NCI-H2029 treated with DMSO at 0.1 percent for 48 hours (cell line): ENCODE measurements at regions not wholly inside any gene's neighbourhood (a gene's known extent, or its start where the extent isn't known, plus 50 kb on each side); places are given as distances from the start of the nearest gene placed in this dataset.
"Not testable (repeated sequence)": the region's sequence is repeated elsewhere in the genome, so short reads cannot be mapped to it uniquely, and the experiment has no call there.

ENCODE experiments used
- DNase-seq: peaks from one replicate; lab custom pipeline; 2025; lab: John Stamatoyannopoulos, UW

DNA sequence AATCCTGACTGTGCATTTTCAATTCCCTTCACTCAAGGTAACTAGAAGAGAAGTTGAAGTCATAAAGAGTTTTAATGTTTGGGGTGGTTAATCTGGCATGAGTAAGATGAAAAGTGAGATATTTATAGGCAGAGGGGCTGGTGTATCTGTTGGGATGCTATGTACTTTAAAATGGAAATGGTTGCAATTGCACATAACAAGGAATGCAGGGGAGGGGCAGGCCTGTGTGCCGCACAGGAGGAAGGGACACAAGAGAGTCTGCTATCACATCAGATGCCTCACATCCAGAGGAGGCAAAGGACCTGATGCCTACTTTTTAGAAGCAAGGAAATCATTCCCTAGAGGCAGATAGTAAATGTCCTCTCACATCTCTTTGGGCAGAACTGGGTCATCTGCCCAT is 55.5 kb upstream of the OSMR start:
- no peak for DNase-seq

DNA sequence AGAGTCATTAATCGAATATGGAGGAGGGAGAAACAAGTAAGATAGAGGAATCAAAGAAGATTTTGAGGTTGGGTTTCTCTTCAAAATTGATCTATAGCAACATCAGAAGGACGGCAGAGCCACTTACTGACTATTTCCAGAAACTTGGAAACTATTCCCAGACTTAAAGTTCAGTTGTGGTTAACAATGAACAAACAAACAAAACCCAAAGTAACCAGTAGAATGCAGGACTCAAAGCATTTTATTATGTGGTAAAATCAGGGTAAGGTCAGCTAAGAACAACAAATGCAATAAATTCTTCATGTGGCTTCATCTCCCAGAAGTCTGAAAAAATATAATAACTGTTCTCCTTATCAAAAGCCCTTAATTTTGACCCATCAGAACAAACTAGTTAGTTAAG is 54.9 kb upstream of the OSMR start:
- no peak for DNase-seq

DNA sequence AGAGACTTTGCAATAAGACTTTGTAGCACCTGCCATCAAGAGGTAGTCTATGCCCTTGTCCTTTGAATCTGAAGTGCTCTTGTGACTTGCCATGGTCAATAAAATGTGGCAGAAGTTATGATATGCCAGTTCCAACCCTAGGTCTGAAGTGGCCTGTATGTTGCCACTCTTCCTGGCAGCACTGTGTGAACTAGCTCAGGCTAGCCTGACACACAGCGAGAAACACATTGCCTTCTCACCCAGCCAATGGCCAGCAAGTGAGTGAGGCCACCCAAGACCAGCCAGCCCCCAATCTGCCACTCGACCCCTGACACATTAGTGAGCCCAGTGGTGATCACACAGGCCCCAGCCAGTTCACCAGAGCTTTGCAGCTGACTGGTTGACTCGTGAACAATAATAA is 52.7 kb upstream of the OSMR start:
- DNase-seq, result peak; percentile 96

DNA sequence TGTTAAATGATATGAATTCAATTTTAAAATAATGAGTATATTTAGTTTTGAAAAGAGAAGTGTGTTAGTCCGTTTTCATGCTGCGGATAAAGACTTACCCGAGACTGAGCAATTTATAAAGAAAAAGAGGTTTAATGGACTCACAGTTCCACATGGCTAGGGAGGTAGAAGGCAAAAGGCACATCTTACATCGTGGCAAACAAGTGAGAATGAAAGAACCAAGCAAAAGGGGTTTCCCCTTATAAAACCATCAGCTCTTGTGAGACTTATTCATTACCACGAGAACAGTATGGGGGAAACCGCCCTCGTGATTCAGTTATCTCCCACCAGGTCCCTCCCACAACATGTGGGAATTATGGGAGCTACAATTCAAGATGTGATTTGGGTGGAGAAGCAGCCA is 51.8 kb upstream of the OSMR start:
- DNase-seq, result not testable (repeated sequence)

DNA sequence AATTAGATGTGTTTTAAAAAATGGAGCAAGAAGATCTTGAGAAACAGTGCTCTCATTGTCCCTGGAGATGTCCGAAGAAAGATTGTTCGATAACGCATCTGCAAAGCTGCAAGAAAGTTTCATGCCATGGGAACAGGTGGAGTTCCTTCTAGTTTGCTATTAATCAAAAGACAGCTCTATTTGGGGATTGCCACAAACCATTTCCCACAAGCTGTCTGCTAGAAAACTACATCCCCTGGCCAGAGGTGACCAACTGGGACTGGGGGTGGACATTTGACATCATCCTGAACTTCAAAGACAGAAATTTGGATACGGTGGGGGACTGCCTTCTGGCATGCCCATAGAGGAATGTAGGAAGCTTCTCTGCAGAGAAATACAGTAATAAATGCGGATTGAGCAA is 50.8 kb upstream of the OSMR start:
- DNase-seq, result no peak

DNA sequence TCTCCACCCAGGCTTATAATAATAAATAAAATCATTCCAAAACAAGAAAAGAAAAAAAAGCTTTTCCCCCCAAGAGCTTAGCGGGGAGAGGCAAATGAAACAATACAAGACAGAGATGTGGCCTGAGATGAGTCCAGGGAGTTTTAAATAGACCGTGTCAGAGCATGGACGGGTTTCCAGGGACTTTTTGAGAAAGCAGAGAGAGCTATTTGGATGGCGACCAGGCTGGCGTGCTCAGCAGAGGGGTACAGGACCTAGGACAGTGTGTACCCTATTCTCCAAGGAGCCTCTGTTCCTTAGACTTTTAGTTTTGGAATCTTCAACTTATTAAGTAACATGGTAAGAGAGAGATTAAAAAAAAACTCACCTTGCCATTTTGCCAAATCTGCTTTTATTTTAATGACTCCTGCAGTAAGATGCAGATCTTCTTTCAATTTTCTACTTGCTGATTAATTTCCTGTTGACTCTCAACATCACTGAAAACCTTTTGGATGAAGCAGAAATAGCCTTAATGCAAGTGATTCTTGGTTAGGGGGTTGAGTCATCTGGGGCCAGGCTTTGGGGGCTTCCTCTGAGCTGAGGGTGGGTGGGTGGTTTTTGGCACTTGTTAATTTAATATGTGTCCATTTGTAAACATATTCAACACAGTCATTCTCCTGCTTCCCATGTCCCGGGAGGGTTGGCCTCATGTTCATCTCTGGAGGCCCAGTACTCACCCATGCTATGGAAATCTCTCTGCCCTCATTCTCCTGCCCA is 49.6 kb upstream of the OSMR start:
- no peak for DNase-seq
